Activated CD8-positive, alpha-beta T cell treated with anti-CD3 and anti-CD28 coated beads for 36 hours (primary cell): ENCODE measurements at regions not wholly inside any gene's neighbourhood (a gene's known extent, or its start where the extent isn't known, plus 50 kb on each side); places are given as distances from the start of the nearest gene placed in this dataset.

ENCODE experiments used
- ATAC-seq: fragments of 200-7000 bp; cut with Tn5 transposase; one replicate; pipeline ENCODE4 v1.10.0; 2021; ENCODE audit warnings: mild to moderate bottlenecking, moderate library complexity
- CTCF ChIA-PET: fragments of 350-600 bp; sonication (Branson Sonifier 250); formaldehyde crosslinking; loops from one replicate; lab custom pipeline; 2021; ENCODE audit warnings: antibody characterized with exemption; lab: Charles Lee
- POLR2A ChIA-PET: fragments of 350-600 bp; sonication (Branson Sonifier 250); formaldehyde crosslinking; loops from one replicate; lab custom pipeline; 2021; ENCODE audit warnings: antibody characterized with exemption; lab: Charles Lee
- DNase-seq: peaks from one replicate; pipeline ENCODE4 v3.0.0-alpha.2; 2020
- H3K27ac Mint-ChIP-seq: one replicate; pipeline ENCODE4 v1.8.0; 2021; ENCODE audit warnings: mild to moderate bottlenecking, mixed read lengths
- H3K27me3 Mint-ChIP-seq: one replicate; pipeline ENCODE4 v1.8.0; 2021; ENCODE audit warnings: mixed read lengths
- H3K36me3 Mint-ChIP-seq: one replicate; pipeline ENCODE4 v1.8.0; 2021; ENCODE audit warnings: low read depth, mixed read lengths
- H3K4me1 Mint-ChIP-seq: one replicate; pipeline ENCODE4 v1.8.0; 2021; ENCODE audit warnings: low read depth, mixed read lengths
- H3K4me3 Mint-ChIP-seq: one replicate; pipeline ENCODE4 v1.8.0; 2021; ENCODE audit warnings: mild to moderate bottlenecking, moderate library complexity, mixed read lengths
- H3K9me3 Mint-ChIP-seq: one replicate; pipeline ENCODE4 v1.8.0; 2021; ENCODE audit warnings: mixed read lengths
- intact Hi-C: fragments of 100-400 bp; cut with micrococcal nuclease; formaldehyde crosslinking; loops from one replicate; pipeline ENCODE4 v1.10.0; 2022
- TF ChIP-seq, protein P1 (sequence below): fragments of 200-600 bp; IDR thresholded peaks from one replicate; pipeline ENCODE4 v1.8.0; 2022; ENCODE audit warnings: antibody characterized with exemption, mild to moderate bottlenecking

DNA sequence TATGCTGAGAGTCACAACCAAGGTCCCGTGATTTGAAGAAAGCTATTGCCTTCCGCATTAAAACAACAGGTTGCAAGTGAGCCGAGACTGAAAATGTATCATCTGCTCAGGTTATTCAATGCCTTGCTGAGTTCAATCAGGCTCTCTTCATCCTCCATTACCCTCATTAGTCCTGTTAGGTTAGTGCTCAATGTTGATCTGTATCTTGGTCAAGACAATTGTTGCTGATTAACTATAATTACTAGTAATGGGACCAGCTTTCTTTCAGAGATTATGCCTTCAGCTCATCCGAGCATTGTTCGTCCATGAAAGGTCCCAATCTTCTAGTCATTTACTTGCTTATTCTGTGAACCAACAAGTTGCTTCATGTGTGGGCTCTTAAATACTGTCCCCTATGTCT, 534.6 kb upstream of the FAM241A start:
- Mint-ChIP-seq H3K27me3 (no peaks in the 10 kb centered on the region), H3K9me3 (no peaks in the 10 kb centered on the region), H3K27ac (no peak overlapping the region), H3K36me3 (no peaks in the 10 kb centered on the region), H3K4me1 (no peaks in the 10 kb centered on the region), H3K4me3 (no peak overlapping the region)
- intact Hi-C loops: no loop called here
- POLR2A ChIA-PET: no interaction called here
- DNase-seq (no peak), ATAC-seq (no peak)
- CTCF ChIA-PET: no interaction called here
- TF ChIP-seq, protein P1, sequence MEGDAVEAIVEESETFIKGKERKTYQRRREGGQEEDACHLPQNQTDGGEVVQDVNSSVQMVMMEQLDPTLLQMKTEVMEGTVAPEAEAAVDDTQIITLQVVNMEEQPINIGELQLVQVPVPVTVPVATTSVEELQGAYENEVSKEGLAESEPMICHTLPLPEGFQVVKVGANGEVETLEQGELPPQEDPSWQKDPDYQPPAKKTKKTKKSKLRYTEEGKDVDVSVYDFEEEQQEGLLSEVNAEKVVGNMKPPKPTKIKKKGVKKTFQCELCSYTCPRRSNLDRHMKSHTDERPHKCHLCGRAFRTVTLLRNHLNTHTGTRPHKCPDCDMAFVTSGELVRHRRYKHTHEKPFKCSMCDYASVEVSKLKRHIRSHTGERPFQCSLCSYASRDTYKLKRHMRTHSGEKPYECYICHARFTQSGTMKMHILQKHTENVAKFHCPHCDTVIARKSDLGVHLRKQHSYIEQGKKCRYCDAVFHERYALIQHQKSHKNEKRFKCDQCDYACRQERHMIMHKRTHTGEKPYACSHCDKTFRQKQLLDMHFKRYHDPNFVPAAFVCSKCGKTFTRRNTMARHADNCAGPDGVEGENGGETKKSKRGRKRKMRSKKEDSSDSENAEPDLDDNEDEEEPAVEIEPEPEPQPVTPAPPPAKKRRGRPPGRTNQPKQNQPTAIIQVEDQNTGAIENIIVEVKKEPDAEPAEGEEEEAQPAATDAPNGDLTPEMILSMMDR: no peak

DNA sequence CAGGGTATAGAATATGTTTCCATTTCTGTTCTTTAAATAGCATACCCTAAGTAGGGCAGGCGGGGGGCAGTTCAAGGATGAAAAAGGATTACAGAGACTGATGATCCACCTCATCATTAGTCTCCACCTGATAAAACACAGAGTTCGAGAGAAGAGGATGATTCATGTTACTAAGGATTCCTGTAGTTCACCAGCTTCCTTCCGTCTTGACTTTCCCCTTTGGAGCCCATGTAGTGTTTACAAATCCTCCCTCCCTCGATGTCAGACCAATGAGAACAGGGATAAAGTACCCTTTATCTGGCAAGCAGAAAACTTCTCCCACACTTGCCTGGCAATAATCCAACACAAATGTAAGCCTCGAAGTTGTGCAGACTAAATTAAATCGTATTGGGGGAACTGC, 526.3 kb upstream of the FAM241A start:
- no peak overlapping the region for H3K4me3 Mint-ChIP-seq
- POLR2A ChIA-PET: no interaction called here

DNA sequence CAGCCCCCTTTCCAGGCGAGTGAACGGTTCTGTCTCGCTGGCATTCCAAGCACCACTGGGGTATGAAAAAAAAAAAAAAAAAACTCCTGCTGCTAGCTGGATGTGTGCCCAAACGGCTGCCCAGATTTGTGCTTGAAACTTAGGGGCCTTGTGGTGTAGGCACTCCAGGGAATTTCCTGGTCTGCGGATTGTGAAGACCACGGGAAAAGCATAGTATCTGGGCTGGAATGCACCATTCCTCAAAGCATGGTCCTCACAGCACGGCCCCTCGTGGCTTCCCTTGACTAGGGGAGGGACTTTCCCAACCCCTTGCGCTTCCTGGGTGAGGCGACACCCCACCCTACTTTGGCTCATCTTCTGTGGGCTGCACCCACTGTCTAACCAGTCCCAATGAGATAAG, 516.8 kb upstream of the FAM241A start:
- DNase-seq (no peak), ATAC-seq (no peak)
- ChIA-PET CTCF (no interaction called here), POLR2A (no interaction called here)
- Mint-ChIP-seq H3K27ac (no peak overlapping the region), H3K4me3 (no peak overlapping the region), H3K36me3 (no peaks in the 10 kb centered on the region), H3K4me1 (no peaks in the 10 kb centered on the region), H3K27me3 (no peaks in the 10 kb centered on the region), H3K9me3 (peaks cover 2% of the 10 kb centered on the region)
- TF ChIP-seq, protein P1: no peak
- intact Hi-C loops: no loop called here

More for the DNA sequence above, 526.3 kb upstream of the FAM241A start:
- no peak for ATAC-seq
- intact Hi-C loops: no loop called here
- H3K36me3 Mint-ChIP-seq: no peaks in the 10 kb centered on the region
- H3K27ac Mint-ChIP-seq: no peak overlapping the region
- H3K27me3 Mint-ChIP-seq: no peaks in the 10 kb centered on the region
- TF ChIP-seq, protein P1: no peak
- CTCF ChIA-PET: no interaction called here
- DNase-seq: no peak
- H3K9me3 Mint-ChIP-seq: peaks cover 2% of the 10 kb centered on the region
- no peaks in the 10 kb centered on the region for H3K4me1 Mint-ChIP-seq

DNA sequence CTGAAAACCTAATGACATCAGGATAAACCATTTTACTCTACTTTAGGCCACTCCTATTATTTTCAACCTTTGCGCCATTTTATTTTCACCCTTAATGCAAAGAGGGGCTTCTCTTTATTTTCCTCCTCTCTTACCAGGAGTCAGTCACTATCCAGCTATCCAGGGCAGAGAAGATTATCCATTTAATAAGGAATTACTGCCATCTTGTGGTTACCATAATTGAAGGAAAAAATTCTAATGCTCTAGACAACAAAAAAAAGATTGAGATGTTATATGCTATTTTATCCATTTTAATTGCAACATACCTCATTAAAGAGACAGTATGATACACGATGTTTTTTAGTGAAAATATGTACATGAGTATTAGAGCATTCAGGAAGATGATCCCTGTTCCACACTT, 514.5 kb upstream of the FAM241A start:
- ATAC-seq: no peak
- Mint-ChIP-seq H3K4me3 (no peak overlapping the region), H3K9me3 (no peaks in the 10 kb centered on the region), H3K4me1 (no peaks in the 10 kb centered on the region), H3K36me3 (no peaks in the 10 kb centered on the region), H3K27me3 (no peaks in the 10 kb centered on the region), H3K27ac (no peak overlapping the region)
- CTCF ChIA-PET: no interaction called here
- TF ChIP-seq, protein P1: no peak
- POLR2A ChIA-PET: no interaction called here
- DNase-seq: no peak
- intact Hi-C loops: no loop called here

DNA sequence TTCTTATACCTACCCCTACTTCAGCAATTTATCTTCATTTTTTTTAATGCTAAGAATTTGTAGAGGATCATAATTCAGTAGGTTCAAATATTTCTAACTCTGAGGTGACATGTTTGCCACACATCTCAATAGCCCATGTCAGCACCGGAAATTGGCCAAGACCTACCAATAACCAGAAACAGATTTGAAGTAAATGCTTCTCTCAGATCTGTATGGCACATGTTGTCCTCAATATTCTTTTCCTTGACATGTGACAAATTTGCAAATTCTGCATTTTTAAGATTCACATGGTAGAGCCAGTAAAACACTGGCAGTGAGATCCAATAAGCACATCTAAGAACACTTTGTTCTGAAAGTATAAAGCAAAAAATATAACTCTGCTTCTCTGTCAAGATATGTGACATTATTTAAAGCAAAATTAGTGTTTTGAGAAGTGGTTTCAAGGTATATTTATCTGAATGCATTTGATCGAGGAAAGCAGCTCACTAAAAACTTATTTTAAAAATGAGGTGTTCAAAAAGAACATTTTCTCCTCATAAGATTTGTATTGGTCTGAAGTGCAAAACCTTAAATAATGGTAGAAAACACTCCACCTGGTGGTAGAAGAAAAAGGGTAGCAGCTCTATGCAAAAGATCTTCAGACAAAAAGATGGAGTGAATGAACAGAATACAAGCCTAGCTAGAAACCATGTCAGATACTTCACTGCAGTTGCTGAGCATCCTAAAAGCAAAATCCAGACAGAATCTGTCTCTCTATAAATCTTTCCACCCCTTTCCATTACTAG, 513.8 kb upstream of the FAM241A start:
- TF ChIP-seq, protein P1: no peak
- H3K27me3 Mint-ChIP-seq: no peaks in the 10 kb centered on the region
- intact Hi-C loops: no loop called here
- H3K4me3 Mint-ChIP-seq: no peak overlapping the region
- ChIA-PET CTCF (no interaction called here), POLR2A (no interaction called here)
- no peak for DNase-seq
- H3K36me3 Mint-ChIP-seq: no peaks in the 10 kb centered on the region
- H3K27ac Mint-ChIP-seq: no peak overlapping the region
- ATAC-seq: no peak
- no peaks in the 10 kb centered on the region for H3K9me3 Mint-ChIP-seq
- no peaks in the 10 kb centered on the region for H3K4me1 Mint-ChIP-seq
